Caco-2 (cell line): ENCODE measurements at regions not wholly inside any gene's neighbourhood (a gene's known extent, or its start where the extent isn't known, plus 50 kb on each side); places are given as distances from the start of the nearest gene placed in this dataset.

ENCODE experiments used
- BruUV-seq: library from RNA; stranded (reverse); fragments of 400-500 nt; replicated peaks from 2 replicates; lab custom pipeline; 2021; lab: Mats Ljungman, UMichigan
- CTCF ChIA-PET: fragments of 300-600 bp; sonication (Branson Sonifier 250); formaldehyde crosslinking; loops from one replicate; lab custom pipeline; 2022; ENCODE audit warnings: antibody characterized with exemption; lab: Charles Lee
- POLR2A ChIA-PET: fragments of 300-600 bp; sonication (Branson Sonifier 250); formaldehyde crosslinking; loops from one replicate; lab custom pipeline; 2022; ENCODE audit warnings: antibody characterized with exemption; lab: Charles Lee
- DNase-seq, 2 experiments: peaks; one replicate each; pipeline versions ENCODE4 v3.0.0 to v3.0.0-alpha.2; 2020 to 2022
- H3K27me3 ChIP-seq: replicated peaks from 2 replicates; pipeline ENCODE4 v1.6.0; 2011; ENCODE audit warnings: low read length; ENCODE audit not compliant: control insufficient read depth, insufficient read depth
- H3K36me3 ChIP-seq: 2 replicates; pipeline ENCODE4 v1.5.1; 2011; ENCODE audit warnings: low read length; ENCODE audit not compliant: control insufficient read depth, insufficient read depth
- H3K4me1 ChIP-seq: fragments of 250-450 bp; sonication (Bioruptor Pico); 2 replicates; pipeline ENCODE4 v1.5.1; 2020; ENCODE audit warnings: mild to moderate bottlenecking
- H3K4me3 ChIP-seq: 2 replicates; pipeline ENCODE4 v1.5.1; 2011; ENCODE audit warnings: low read depth, mild to moderate bottlenecking, control low read depth, low read length
- H3K9me3 ChIP-seq: fragments of 250-450 bp; sonication (Bioruptor Pico); 2 replicates; pipeline ENCODE4 v1.5.1; 2020; ENCODE audit warnings: mild to moderate bottlenecking, moderate library complexity
- H3K27ac Mint-ChIP-seq: one replicate; pipeline ENCODE4 v1.8.0; 2022; ENCODE audit warnings: mixed read lengths; ENCODE audit not compliant: unreplicated experiment
- H3K27me3 Mint-ChIP-seq: one replicate; pipeline ENCODE4 v1.8.0; 2022; ENCODE audit warnings: mixed read lengths; ENCODE audit not compliant: insufficient read depth, unreplicated experiment
- H3K36me3 Mint-ChIP-seq: one replicate; pipeline ENCODE4 v1.8.0; 2022; ENCODE audit warnings: mild to moderate bottlenecking, mixed read lengths; ENCODE audit not compliant: insufficient read depth, unreplicated experiment
- H3K4me1 Mint-ChIP-seq: one replicate; pipeline ENCODE4 v1.8.0; 2022; ENCODE audit warnings: low read depth, mixed read lengths; ENCODE audit not compliant: unreplicated experiment
- H3K4me3 Mint-ChIP-seq: one replicate; pipeline ENCODE4 v1.8.0; 2022; ENCODE audit warnings: mild to moderate bottlenecking, moderate library complexity, mixed read lengths; ENCODE audit not compliant: unreplicated experiment
- H3K9me3 Mint-ChIP-seq: one replicate; pipeline ENCODE4 v1.8.0; 2022; ENCODE audit warnings: mixed read lengths; ENCODE audit not compliant: unreplicated experiment
- intact Hi-C: fragments of 100-400 bp; cut with micrococcal nuclease; formaldehyde crosslinking; loops from one replicate; pipeline ENCODE4 v1.10.0; 2022; ENCODE audit not compliant: unreplicated experiment
- TF ChIP-seq, protein P1 (sequence below), 2 experiments: fragments of 200-600 bp in 1 of 2; IDR thresholded peaks; 1 replicate in 1 of 2; 2 replicates in 1 of 2; pipeline versions ENCODE4 v1.5.1 to v1.8.0; 2011 to 2022; ENCODE audit warnings: antibody characterized with exemption in 1 of 2, control low read depth in 1 of 2, inconsistent platforms in 1 of 2, low read depth in 1 of 2, low read length in 1 of 2, mild to moderate bottlenecking in 1 of 2, moderate library complexity in 1 of 2; ENCODE audit not compliant: insufficient read depth in 1 of 2, severe bottlenecking in 1 of 2, unreplicated experiment in 1 of 2

DNA sequence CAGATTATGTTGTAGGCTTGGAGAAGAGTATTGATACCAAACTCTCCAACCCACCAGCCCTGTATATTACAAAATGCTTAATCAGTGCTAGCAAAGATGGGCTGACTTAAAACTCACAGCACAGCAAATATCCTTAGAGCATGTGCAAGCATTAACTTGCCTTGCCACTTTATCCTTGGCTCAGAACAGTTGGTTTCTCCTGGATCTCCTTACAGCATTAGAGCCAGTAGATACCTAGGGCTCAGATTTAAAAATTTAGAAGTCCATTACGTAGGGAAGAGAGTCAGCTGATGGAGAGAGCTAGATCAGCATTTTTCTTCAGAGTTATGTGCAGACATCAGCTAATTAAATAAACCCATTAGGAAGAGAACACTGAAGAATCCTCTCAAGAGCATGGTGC, 198.5 kb upstream of the ZBED5 start:
- Histone ChIP-seq H3K27me3 (no peaks in the 10 kb centered on the region), H3K4me1 (no peaks in the 10 kb centered on the region), H3K36me3 (no peaks in the 10 kb centered on the region), H3K4me3 (no peak overlapping the region), H3K9me3 (peaks cover 2% of the 10 kb centered on the region; the same call in 1 of the 2 replicates)
- ChIA-PET POLR2A (no interaction called here), CTCF (no interaction called here)
- intact Hi-C loops, result no loop called here
- BruUV-seq, result no TSS peak
- H3K27me3 Mint-ChIP-seq, result peaks cover 17% of the 10 kb centered on the region
- no peaks in the 10 kb centered on the region for H3K36me3 Mint-ChIP-seq
- H3K9me3 Mint-ChIP-seq, result peaks cover 47% of the 10 kb centered on the region
- no peak for DNase-seq
- H3K4me1 Mint-ChIP-seq, result no peaks in the 10 kb centered on the region
- no peak overlapping the region for H3K4me3 Mint-ChIP-seq
- TF ChIP-seq, protein P1, sequence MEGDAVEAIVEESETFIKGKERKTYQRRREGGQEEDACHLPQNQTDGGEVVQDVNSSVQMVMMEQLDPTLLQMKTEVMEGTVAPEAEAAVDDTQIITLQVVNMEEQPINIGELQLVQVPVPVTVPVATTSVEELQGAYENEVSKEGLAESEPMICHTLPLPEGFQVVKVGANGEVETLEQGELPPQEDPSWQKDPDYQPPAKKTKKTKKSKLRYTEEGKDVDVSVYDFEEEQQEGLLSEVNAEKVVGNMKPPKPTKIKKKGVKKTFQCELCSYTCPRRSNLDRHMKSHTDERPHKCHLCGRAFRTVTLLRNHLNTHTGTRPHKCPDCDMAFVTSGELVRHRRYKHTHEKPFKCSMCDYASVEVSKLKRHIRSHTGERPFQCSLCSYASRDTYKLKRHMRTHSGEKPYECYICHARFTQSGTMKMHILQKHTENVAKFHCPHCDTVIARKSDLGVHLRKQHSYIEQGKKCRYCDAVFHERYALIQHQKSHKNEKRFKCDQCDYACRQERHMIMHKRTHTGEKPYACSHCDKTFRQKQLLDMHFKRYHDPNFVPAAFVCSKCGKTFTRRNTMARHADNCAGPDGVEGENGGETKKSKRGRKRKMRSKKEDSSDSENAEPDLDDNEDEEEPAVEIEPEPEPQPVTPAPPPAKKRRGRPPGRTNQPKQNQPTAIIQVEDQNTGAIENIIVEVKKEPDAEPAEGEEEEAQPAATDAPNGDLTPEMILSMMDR (IDR thresholded peaks at IDR 0.05; ENCODE audit: insufficient read depth in 1 of 2, low read depth in 1 of 2, low read length in 1 of 2, severe bottlenecking in 1 of 2, unreplicated experiment in 1 of 2), result no peak
- no peak overlapping the region for H3K27ac Mint-ChIP-seq

DNA sequence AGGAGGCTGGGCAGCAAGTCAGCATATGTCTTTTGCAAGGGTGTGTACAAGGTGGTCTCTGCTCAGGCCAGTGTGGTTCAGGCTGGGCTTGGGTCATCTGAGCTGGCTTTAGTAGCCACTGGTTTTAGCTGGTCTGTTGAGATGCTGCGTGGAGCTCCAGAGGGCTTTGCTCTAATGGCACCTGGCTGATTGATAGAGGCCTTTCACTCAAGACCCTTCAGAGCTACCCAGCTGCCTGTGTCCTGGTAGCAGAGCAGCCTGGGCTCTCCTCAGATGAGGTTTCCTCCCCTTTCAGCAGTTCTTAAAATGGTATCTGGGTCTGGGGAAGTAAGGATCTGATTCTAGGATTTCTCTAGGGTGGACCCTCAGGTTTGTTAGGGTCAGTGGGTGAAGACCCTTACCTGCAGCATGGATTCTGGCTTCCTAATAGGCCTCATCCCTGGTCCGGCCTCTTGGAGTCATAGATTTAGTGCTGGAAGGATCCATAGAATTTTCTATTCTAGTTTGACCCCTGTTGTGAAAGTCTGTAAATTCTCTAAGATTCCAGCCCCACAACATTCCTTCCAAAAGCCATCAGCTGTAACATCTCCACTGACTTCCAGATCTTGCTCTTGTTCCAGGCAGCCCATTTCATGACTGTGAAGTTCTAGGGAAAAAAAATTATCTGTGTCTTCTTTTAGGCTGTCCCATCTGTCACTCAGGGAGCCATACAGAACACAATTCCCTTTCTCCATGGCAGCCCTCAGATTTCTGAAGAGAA, 190.2 kb upstream of the ZBED5 start:
- Histone ChIP-seq H3K4me3 (no peak overlapping the region), H3K36me3 (no peaks in the 10 kb centered on the region), H3K4me1 (no peaks in the 10 kb centered on the region), H3K9me3 (no peaks in the 10 kb centered on the region), H3K27me3 (no peaks in the 10 kb centered on the region)
- ChIA-PET POLR2A (no interaction called here), CTCF (no interaction called here)
- intact Hi-C loops, result no loop called here
- Mint-ChIP-seq H3K27me3 (peaks cover 13% of the 10 kb centered on the region), H3K9me3 (peaks cover 18% of the 10 kb centered on the region), H3K4me3 (no peak overlapping the region), H3K36me3 (no peaks in the 10 kb centered on the region), H3K27ac (no peak overlapping the region), H3K4me1 (no peaks in the 10 kb centered on the region)
- DNase-seq, result no peak
- BruUV-seq, result no TSS peak
- TF ChIP-seq, protein P1 (IDR thresholded peaks at IDR 0.05; ENCODE audit: insufficient read depth in 1 of 2, low read depth in 1 of 2, low read length in 1 of 2, severe bottlenecking in 1 of 2, unreplicated experiment in 1 of 2), result no peak

DNA sequence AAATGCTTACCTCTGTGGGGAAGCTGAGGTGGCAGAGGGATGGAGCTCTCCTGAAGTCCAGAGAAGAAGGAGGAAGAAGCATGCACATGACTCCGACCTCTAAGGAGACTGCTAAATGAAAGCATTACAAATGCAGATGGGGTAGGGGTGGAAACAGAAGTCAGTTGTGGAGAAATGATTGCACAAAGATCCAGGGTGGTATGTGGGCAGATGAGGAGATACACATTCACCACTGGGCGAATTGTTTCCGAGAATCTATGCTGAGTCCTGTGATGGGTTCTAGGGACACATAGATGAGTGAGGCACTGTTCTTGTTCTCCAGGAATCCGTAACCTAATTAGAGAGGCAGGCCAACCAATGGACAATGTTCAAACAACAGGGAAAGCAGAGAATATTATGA, 188.9 kb upstream of the ZBED5 start:
- no TSS peak for BruUV-seq
- Histone ChIP-seq H3K9me3 (no peaks in the 10 kb centered on the region), H3K4me1 (no peaks in the 10 kb centered on the region), H3K27me3 (no peaks in the 10 kb centered on the region), H3K36me3 (no peaks in the 10 kb centered on the region), H3K4me3 (no peak overlapping the region)
- ChIA-PET CTCF (interaction anchor here (0.5 kb wide), 1 partner anchor 9 kb away, joined by 3 read pairs; no protein-coding TSS in a partner anchor), POLR2A (no interaction called here)
- Mint-ChIP-seq H3K27me3 (peaks cover 10% of the 10 kb centered on the region), H3K36me3 (no peaks in the 10 kb centered on the region), H3K9me3 (peaks cover 6% of the 10 kb centered on the region), H3K27ac (no peak overlapping the region), H3K4me3 (no peak overlapping the region), H3K4me1 (no peaks in the 10 kb centered on the region)
- intact Hi-C loops, result no loop called here
- TF ChIP-seq, protein P1 (IDR thresholded peaks at IDR 0.05; ENCODE audit: insufficient read depth in 1 of 2, low read depth in 1 of 2, low read length in 1 of 2, severe bottlenecking in 1 of 2, unreplicated experiment in 1 of 2), result no peak
- no peak for DNase-seq
